Amniotic epithelial cell (primary cell): ENCODE measurements at regions not wholly inside any gene's neighbourhood (a gene's known extent, or its start where the extent isn't known, plus 50 kb on each side); places are given as distances from the start of the nearest gene placed in this dataset.
A peak's percentile ranks its signal among the peaks of the same experiment; 100 is the strongest.
"Not testable (repeated sequence)": the region's sequence is repeated elsewhere in the genome, so short reads cannot be mapped to it uniquely, and the experiment has no call there.

ENCODE experiments used
- DNase-seq: peaks from one replicate; pipeline ENCODE4 v3.0.0-alpha.2; 2010; ENCODE audit warnings: low read depth

- DNase-seq = peak; percentile 87
These were observed 587.7 kb downstream of the CPS1 start for GRCh38 chr2:211144078-211144477.

- no peak for DNase-seq
These were observed 588.7 kb downstream of the CPS1 start for GRCh38 chr2:211144974-211145665.

- no peak for DNase-seq
These were observed 593.3 kb downstream of the CPS1 start for GRCh38 chr2:211149731-211150130.

- peak; percentile 63 for DNase-seq
These were observed 600.8 kb downstream of the CPS1 start for GRCh38 chr2:211157211-211157610.

- peak; percentile 62 for DNase-seq
These were observed 601.6 kb downstream of the CPS1 start for GRCh38 chr2:211157856-211158463.

- no peak for DNase-seq
These were observed 603.6 kb downstream of the CPS1 start for GRCh38 chr2:211159972-211160371.

- DNase-seq = peak; percentile 39
These were observed 604.8 kb downstream of the CPS1 start for GRCh38 chr2:211161236-211161635.

GRCh38 chr2:211162911-211163310, 606.5 kb downstream of the CPS1 start:
- DNase-seq = peak; percentile 18

GRCh38 chr2:211170843-211171242, 614.4 kb downstream of the CPS1 start:
- DNase-seq = no peak

- DNase-seq = no peak
These were observed 617.6 kb downstream of the CPS1 start for GRCh38 chr2:211174021-211174420.

- no peak for DNase-seq
These were observed 618.2 kb downstream of the CPS1 start for GRCh38 chr2:211174631-211175030.

- DNase-seq = no peak
These were observed 619.6 kb downstream of the CPS1 start for GRCh38 chr2:211175956-211176355.

GRCh38 chr2:211176514-211177141, 620.2 kb downstream of the CPS1 start:
- no peak for DNase-seq

- peak; percentile 12 for DNase-seq
These were observed 625.2 kb downstream of the CPS1 start for GRCh38 chr2:211181626-211182025.

GRCh38 chr2:211187602-211188001, 631.2 kb downstream of the CPS1 start:
- no peak for DNase-seq

GRCh38 chr2:211203986-211204385, 647.6 kb downstream of the CPS1 start:
- no peak for DNase-seq

GRCh38 chr2:211204456-211204855, 648.1 kb downstream of the CPS1 start:
- DNase-seq = no peak

GRCh38 chr2:211204902-211205301, 648.5 kb downstream of the CPS1 start:
- DNase-seq = no peak

- DNase-seq = no peak
These were observed 649.0 kb downstream of the CPS1 start for GRCh38 chr2:211205358-211205757.

- DNase-seq = no peak
These were observed 649.4 kb downstream of the CPS1 start for GRCh38 chr2:211205836-211206235.

GRCh38 chr2:211216221-211216620, 659.8 kb downstream of the CPS1 start:
- DNase-seq = peak; percentile 23

GRCh38 chr2:211219548-211219947, 663.1 kb downstream of the CPS1 start:
- not testable (repeated sequence) for DNase-seq

- DNase-seq = no peak
These were observed 669.4 kb downstream of the CPS1 start for GRCh38 chr2:211225784-211226183.
